Neural cell (in vitro differentiated cells): ENCODE measurements at regions not wholly inside any gene's neighbourhood (a gene's known extent, or its start where the extent isn't known, plus 50 kb on each side); places are given as distances from the start of the nearest gene placed in this dataset.

ENCODE experiments used
- H2AFZ ChIP-seq: fragments of 200-600, 300-800 bp; sonication (generic), shearing (Covaris generic); 2 replicates; pipeline ENCODE4 v1.6.0; 2014; ENCODE audit warnings: low read depth, mild to moderate bottlenecking, antibody characterized with exemption, low read length, moderate library complexity
- H3F3A ChIP-seq: fragments of 200-600 bp; shearing (Covaris generic); 2 replicates; pipeline ENCODE4 v1.6.1; 2016; ENCODE audit warnings: mild to moderate bottlenecking, moderate library complexity, mixed read lengths, antibody characterized with exemption, low read length; ENCODE audit not compliant: insufficient read depth, poor library complexity, severe bottlenecking
- H3K27ac ChIP-seq: fragments of 200-600, 300-800 bp; sonication (generic), shearing (Covaris generic); 2 replicates; pipeline ENCODE4 v1.5.1; 2014; ENCODE audit warnings: mild to moderate bottlenecking, low read length, moderate library complexity
- H3K27me3 ChIP-seq: fragments of 300-800, 200-600 bp; sonication (generic), shearing (Covaris generic); 2 replicates; pipeline ENCODE4 v1.6.0; 2014; ENCODE audit warnings: mild to moderate bottlenecking, low read depth, low read length, moderate library complexity; ENCODE audit not compliant: insufficient read depth
- H3K36me3 ChIP-seq: fragments of 300-800, 200-600 bp; sonication (generic), shearing (Covaris generic); 2 replicates; pipeline ENCODE4 v1.5.1; 2014; ENCODE audit warnings: mild to moderate bottlenecking, antibody characterized with exemption, low read length, moderate library complexity; ENCODE audit not compliant: insufficient read depth
- H3K4me2 ChIP-seq: fragments of 300-800, 200-600 bp; sonication (generic), shearing (Covaris generic); 2 replicates; pipeline ENCODE4 v1.6.0; 2014; ENCODE audit warnings: mild to moderate bottlenecking, low read length
- H3K4me3 ChIP-seq: fragments of 300-800, 200-600 bp; sonication (generic), shearing (Covaris generic); 2 replicates; pipeline ENCODE4 v1.5.1; 2014; ENCODE audit warnings: mild to moderate bottlenecking, low read length, moderate library complexity
- H3K79me2 ChIP-seq: fragments of 200-600 bp; shearing (Covaris generic); replicated peaks from 2 replicates; pipeline ENCODE4 v1.6.0; 2014; ENCODE audit warnings: mild to moderate bottlenecking, low read length, moderate library complexity; ENCODE audit not compliant: insufficient read depth
- H3K9ac ChIP-seq: fragments of 300-800, 200-600 bp; sonication (generic), shearing (Covaris generic); 2 replicates; pipeline ENCODE4 v1.6.1; 2016; ENCODE audit warnings: mild to moderate bottlenecking, low read length, mixed read lengths
- H3K9me2 ChIP-seq: fragments of 200-600 bp; shearing (Covaris generic); 2 replicates; pipeline ENCODE4 v1.6.1; 2016; ENCODE audit warnings: mild to moderate bottlenecking, low read length, mixed read lengths; ENCODE audit not compliant: insufficient read depth
- H3K9me3 ChIP-seq: fragments of 200-600, 300-800 bp; sonication (generic), shearing (Covaris generic); 2 replicates; pipeline ENCODE4 v1.6.1; 2016; ENCODE audit warnings: mild to moderate bottlenecking, mixed run types, low read length, moderate library complexity, mixed read lengths
- H4K20me1 ChIP-seq: fragments of 200-600 bp; shearing (Covaris generic); 2 replicates; pipeline ENCODE4 v1.6.1; 2016; ENCODE audit warnings: mild to moderate bottlenecking, mixed run types; ENCODE audit not compliant: insufficient read depth
- CTCF ChIP-seq: fragments of 450-650 bp; IDR thresholded peaks from 2 replicates; pipeline ENCODE4 v1.5.1; 2014; ENCODE audit warnings: antibody characterized with exemption, mild to moderate bottlenecking, moderate library complexity; ENCODE audit not compliant: poor library complexity, severe bottlenecking
- EP300 ChIP-seq: fragments of 450-650 bp; conservative IDR thresholded peaks from 2 replicates; pipeline ENCODE4 v1.6.1; 2014; ENCODE audit warnings: antibody characterized with exemption, mild to moderate bottlenecking, moderate library complexity; ENCODE audit not compliant: poor library complexity, severe bottlenecking
- EZH2 ChIP-seq: fragments of 200-600, 300-800 bp; shearing (Covaris generic), sonication (generic); IDR thresholded peaks from 2 replicates; pipeline ENCODE4 v1.6.1; 2014; ENCODE audit warnings: antibody characterized with exemption, low read length, borderline replicate concordance, mild to moderate bottlenecking; ENCODE audit not compliant: insufficient read depth, poor library complexity, severe bottlenecking
- MXI1 ChIP-seq: fragments of 450-650 bp; conservative IDR thresholded peaks from 2 replicates; pipeline ENCODE4 v1.6.1; 2014; ENCODE audit warnings: antibody characterized with exemption, mild to moderate bottlenecking; ENCODE audit not compliant: poor library complexity, severe bottlenecking
- POLR2AphosphoS5 ChIP-seq: IDR thresholded peaks from 2 replicates; pipeline ENCODE4 v1.6.1; 2012
- RAD21 ChIP-seq: fragments of 450-650 bp; conservative IDR thresholded peaks from 2 replicates; pipeline ENCODE4 v1.6.1; 2014; ENCODE audit warnings: antibody characterized with exemption, mild to moderate bottlenecking, moderate library complexity
- SMC3 ChIP-seq: fragments of 450-650 bp; conservative IDR thresholded peaks from 2 replicates; pipeline ENCODE4 v1.6.1; 2014; ENCODE audit warnings: antibody characterized with exemption, mild to moderate bottlenecking, moderate library complexity; ENCODE audit not compliant: poor library complexity
- TAF1 ChIP-seq: IDR thresholded peaks from 2 replicates; pipeline ENCODE4 v1.6.1; 2012; ENCODE audit warnings: low read depth
- TF ChIP-seq, protein P1 (sequence below): IDR thresholded peaks from 2 replicates; pipeline ENCODE4 v1.6.1; 2012; ENCODE audit warnings: borderline replicate concordance

- H3K9me3 ChIP-seq, result no peaks in the 10 kb centered on the region
- H2AFZ ChIP-seq, result no peak overlapping the region
- H3K4me2 ChIP-seq, result no peak overlapping the region
- no peak overlapping the region for H3K9ac ChIP-seq
- no peaks in the 10 kb centered on the region for H3K27me3 ChIP-seq
- H3K4me3 ChIP-seq, result no peak overlapping the region
- TF ChIP-seq, protein P1, sequence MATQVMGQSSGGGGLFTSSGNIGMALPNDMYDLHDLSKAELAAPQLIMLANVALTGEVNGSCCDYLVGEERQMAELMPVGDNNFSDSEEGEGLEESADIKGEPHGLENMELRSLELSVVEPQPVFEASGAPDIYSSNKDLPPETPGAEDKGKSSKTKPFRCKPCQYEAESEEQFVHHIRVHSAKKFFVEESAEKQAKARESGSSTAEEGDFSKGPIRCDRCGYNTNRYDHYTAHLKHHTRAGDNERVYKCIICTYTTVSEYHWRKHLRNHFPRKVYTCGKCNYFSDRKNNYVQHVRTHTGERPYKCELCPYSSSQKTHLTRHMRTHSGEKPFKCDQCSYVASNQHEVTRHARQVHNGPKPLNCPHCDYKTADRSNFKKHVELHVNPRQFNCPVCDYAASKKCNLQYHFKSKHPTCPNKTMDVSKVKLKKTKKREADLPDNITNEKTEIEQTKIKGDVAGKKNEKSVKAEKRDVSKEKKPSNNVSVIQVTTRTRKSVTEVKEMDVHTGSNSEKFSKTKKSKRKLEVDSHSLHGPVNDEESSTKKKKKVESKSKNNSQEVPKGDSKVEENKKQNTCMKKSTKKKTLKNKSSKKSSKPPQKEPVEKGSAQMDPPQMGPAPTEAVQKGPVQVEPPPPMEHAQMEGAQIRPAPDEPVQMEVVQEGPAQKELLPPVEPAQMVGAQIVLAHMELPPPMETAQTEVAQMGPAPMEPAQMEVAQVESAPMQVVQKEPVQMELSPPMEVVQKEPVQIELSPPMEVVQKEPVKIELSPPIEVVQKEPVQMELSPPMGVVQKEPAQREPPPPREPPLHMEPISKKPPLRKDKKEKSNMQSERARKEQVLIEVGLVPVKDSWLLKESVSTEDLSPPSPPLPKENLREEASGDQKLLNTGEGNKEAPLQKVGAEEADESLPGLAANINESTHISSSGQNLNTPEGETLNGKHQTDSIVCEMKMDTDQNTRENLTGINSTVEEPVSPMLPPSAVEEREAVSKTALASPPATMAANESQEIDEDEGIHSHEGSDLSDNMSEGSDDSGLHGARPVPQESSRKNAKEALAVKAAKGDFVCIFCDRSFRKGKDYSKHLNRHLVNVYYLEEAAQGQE, result no peak
- TF ChIP-seq SMC3 (no peak), EP300 (no peak), EZH2 (no peak), RAD21 (no peak), TAF1 (no peak)
- H3K9me2 ChIP-seq, result no peaks in the 10 kb centered on the region
- H3K27ac ChIP-seq, result no peak overlapping the region
- no peaks in the 10 kb centered on the region for H3F3A ChIP-seq
- no peaks in the 10 kb centered on the region for H3K36me3 ChIP-seq
- H4K20me1 ChIP-seq, result no peaks in the 10 kb centered on the region
- no peaks in the 10 kb centered on the region for H3K79me2 ChIP-seq
These were observed 72.5 kb upstream of the DAB2 start for GRCh38 chr5:39497322-39497721.

GRCh38 chr5:39495227-39495626, 70.4 kb upstream of the DAB2 start:
- no peak overlapping the region for H3K9ac ChIP-seq
- H3K36me3 ChIP-seq, result no peaks in the 10 kb centered on the region
- H3F3A ChIP-seq, result no peaks in the 10 kb centered on the region
- no peaks in the 10 kb centered on the region for H3K79me2 ChIP-seq
- no peak overlapping the region for H3K27ac ChIP-seq
- no peaks in the 10 kb centered on the region for H3K9me2 ChIP-seq
- no peaks in the 10 kb centered on the region for H4K20me1 ChIP-seq
- H3K4me3 ChIP-seq, result no peak overlapping the region
- no peaks in the 10 kb centered on the region for H3K9me3 ChIP-seq
- no peak overlapping the region for H3K4me2 ChIP-seq
- H3K27me3 ChIP-seq, result no peaks in the 10 kb centered on the region
- H2AFZ ChIP-seq, result no peak overlapping the region
- TF ChIP-seq POLR2AphosphoS5, result no peak
- no peak for TF ChIP-seq CTCF
- no peak for TF ChIP-seq MXI1
- TF ChIP-seq, protein P1, result no peak
